ENCODE measurements at regions not wholly inside any gene's neighbourhood (a gene's known extent, or its start where the extent isn't known, plus 50 kb on each side); places are given as distances from the start of the nearest gene placed in this dataset.

- Histone ChIP-seq H3K9me3 (ENCODE audit: low read length) (no peaks in the 10 kb centered on the region), H3K9me2 (replicated peaks; ENCODE audit: insufficient read depth, low read length) (no peaks in the 10 kb centered on the region), H3K79me2 (ENCODE audit: low read length) (no peaks in the 10 kb centered on the region), H3K4me2 (ENCODE audit: low read depth, low read length, poor library complexity, severe bottlenecking) (no peak overlapping the region), H3K4me1 (ENCODE audit: low read length) (no peaks in the 10 kb centered on the region), H3K27me3 (ENCODE audit: low read length) (no peaks in the 10 kb centered on the region), H3K36me3 (ENCODE audit: insufficient read depth, low read length) (no peaks in the 10 kb centered on the region), H3K27ac (ENCODE audit: low read length) (no peak overlapping the region), H4K20me1 (ENCODE audit: insufficient read depth, low read depth, low read length) (no peaks in the 10 kb centered on the region), H3K4me3 (ENCODE audit: low read length) (no peak overlapping the region), H2AFZ (ENCODE audit: low read length) (no peak overlapping the region), H3K9ac (ENCODE audit: low read length) (no peak overlapping the region)
- DNase-seq: no peak
Observed at GRCh38 chr2:88318071-88318955, 134.2 kb downstream of the FOXI3 start.

- H3K36me3 ChIP-seq (ENCODE audit: insufficient read depth, low read length): no peaks in the 10 kb centered on the region
- DNase-seq: no peak
- H3K27me3 ChIP-seq (ENCODE audit: low read length): no peaks in the 10 kb centered on the region
- no peak overlapping the region for H2AFZ ChIP-seq (ENCODE audit: low read length)
- H3K27ac ChIP-seq (ENCODE audit: low read length): no peak overlapping the region
- H3K4me3 ChIP-seq (ENCODE audit: low read length): no peak overlapping the region
- peaks cover 3% of the 10 kb centered on the region; the same call in 1 of the 2 replicates for H3K9me3 ChIP-seq (ENCODE audit: low read length)
- no peaks in the 10 kb centered on the region for H3K9me2 ChIP-seq (replicated peaks; ENCODE audit: insufficient read depth, low read length)
- H3K9ac ChIP-seq (ENCODE audit: low read length): no peak overlapping the region
- no peaks in the 10 kb centered on the region for H3K79me2 ChIP-seq (ENCODE audit: low read length)
- no peak overlapping the region for H3K4me2 ChIP-seq (ENCODE audit: low read depth, low read length, poor library complexity, severe bottlenecking)
- no peaks in the 10 kb centered on the region for H4K20me1 ChIP-seq (ENCODE audit: insufficient read depth, low read depth, low read length)
- H3K4me1 ChIP-seq (ENCODE audit: low read length): no peaks in the 10 kb centered on the region
Observed at GRCh38 chr2:88310787-88311186, 140.6 kb downstream of the THNSL2 start.

GRCh38 chr2:88307817-88308216 lies 137.7 kb downstream of the THNSL2 start:
- Histone ChIP-seq H3K4me3 (ENCODE audit: low read length) (no peak overlapping the region), H3K4me2 (ENCODE audit: low read depth, low read length, poor library complexity, severe bottlenecking) (no peak overlapping the region), H3K36me3 (ENCODE audit: insufficient read depth, low read length) (no peaks in the 10 kb centered on the region), H2AFZ (ENCODE audit: low read length) (no peak overlapping the region), H3K27ac (ENCODE audit: low read length) (no peak overlapping the region), H4K20me1 (ENCODE audit: insufficient read depth, low read depth, low read length) (no peaks in the 10 kb centered on the region), H3K4me1 (ENCODE audit: low read length) (no peaks in the 10 kb centered on the region), H3K9me3 (ENCODE audit: low read length) (peaks cover 3% of the 10 kb centered on the region; the same call in 1 of the 2 replicates), H3K9ac (ENCODE audit: low read length) (no peak overlapping the region), H3K9me2 (replicated peaks; ENCODE audit: insufficient read depth, low read length) (no peaks in the 10 kb centered on the region), H3K79me2 (ENCODE audit: low read length) (no peaks in the 10 kb centered on the region), H3K27me3 (ENCODE audit: low read length) (no peaks in the 10 kb centered on the region)
- DNase-seq: peak; percentile 74

GRCh38 chr2:88303865-88304264 lies 133.7 kb downstream of the THNSL2 start:
- no peak overlapping the region for H2AFZ ChIP-seq (ENCODE audit: low read length)
- no peak overlapping the region for H3K4me3 ChIP-seq (ENCODE audit: low read length)
- no peak for DNase-seq
- H3K4me2 ChIP-seq (ENCODE audit: low read depth, low read length, poor library complexity, severe bottlenecking): no peak overlapping the region
- no peaks in the 10 kb centered on the region for H3K36me3 ChIP-seq (ENCODE audit: insufficient read depth, low read length)
- H3K79me2 ChIP-seq (ENCODE audit: low read length): no peaks in the 10 kb centered on the region
- no peaks in the 10 kb centered on the region for H3K9me2 ChIP-seq (replicated peaks; ENCODE audit: insufficient read depth, low read length)
- H3K27ac ChIP-seq (ENCODE audit: low read length): no peak overlapping the region
- H3K9me3 ChIP-seq (ENCODE audit: low read length): no peaks in the 10 kb centered on the region
- H3K4me1 ChIP-seq (ENCODE audit: low read length): no peaks in the 10 kb centered on the region
- no peak overlapping the region for H3K9ac ChIP-seq (ENCODE audit: low read length)
- no peaks in the 10 kb centered on the region for H4K20me1 ChIP-seq (ENCODE audit: insufficient read depth, low read depth, low read length)
- no peaks in the 10 kb centered on the region for H3K27me3 ChIP-seq (ENCODE audit: low read length)

- Histone ChIP-seq H3K4me2 (ENCODE audit: low read depth, low read length, poor library complexity, severe bottlenecking) (no peak overlapping the region), H3K4me3 (ENCODE audit: low read length) (no peak overlapping the region)
Observed at GRCh38 chr2:88296247-88296646, 126.1 kb downstream of the THNSL2 start.

GRCh38 chr2:88283886-88284592 lies 113.9 kb downstream of the THNSL2 start:
- Histone ChIP-seq H3K9me3 (ENCODE audit: low read length) (no peaks in the 10 kb centered on the region), H3K4me2 (ENCODE audit: low read depth, low read length, poor library complexity, severe bottlenecking) (no peak overlapping the region), H3K27ac (ENCODE audit: low read length) (no peak overlapping the region), H3K36me3 (ENCODE audit: insufficient read depth, low read length) (no peaks in the 10 kb centered on the region), H3K4me1 (ENCODE audit: low read length) (no peaks in the 10 kb centered on the region), H3K27me3 (ENCODE audit: low read length) (no peaks in the 10 kb centered on the region), H3K4me3 (ENCODE audit: low read length) (no peak overlapping the region), H2AFZ (ENCODE audit: low read length) (no peak overlapping the region), H4K20me1 (ENCODE audit: insufficient read depth, low read depth, low read length) (no peaks in the 10 kb centered on the region), H3K9me2 (replicated peaks; ENCODE audit: insufficient read depth, low read length) (no peaks in the 10 kb centered on the region), H3K79me2 (ENCODE audit: low read length) (no peaks in the 10 kb centered on the region), H3K9ac (ENCODE audit: low read length) (no peak overlapping the region)
- no peak for DNase-seq

More at GRCh38 chr2:88296247-88296646, 126.1 kb downstream of the THNSL2 start:
- Histone ChIP-seq H3K36me3 (ENCODE audit: insufficient read depth, low read length) (no peaks in the 10 kb centered on the region), H3K9me3 (ENCODE audit: low read length) (no peaks in the 10 kb centered on the region), H3K79me2 (ENCODE audit: low read length) (no peaks in the 10 kb centered on the region), H3K27ac (ENCODE audit: low read length) (no peak overlapping the region), H4K20me1 (ENCODE audit: insufficient read depth, low read depth, low read length) (no peaks in the 10 kb centered on the region), H2AFZ (ENCODE audit: low read length) (no peak overlapping the region), H3K4me1 (ENCODE audit: low read length) (no peaks in the 10 kb centered on the region), H3K27me3 (ENCODE audit: low read length) (no peaks in the 10 kb centered on the region), H3K9me2 (replicated peaks; ENCODE audit: insufficient read depth, low read length) (no peaks in the 10 kb centered on the region), H3K9ac (ENCODE audit: low read length) (no peak overlapping the region)
- DNase-seq: no peak

- no peaks in the 10 kb centered on the region for H3K36me3 ChIP-seq (ENCODE audit: insufficient read depth, low read length)
- DNase-seq: no peak
- no peak overlapping the region for H3K4me2 ChIP-seq (ENCODE audit: low read depth, low read length, poor library complexity, severe bottlenecking)
- H2AFZ ChIP-seq (ENCODE audit: low read length): no peak overlapping the region
- H4K20me1 ChIP-seq (ENCODE audit: insufficient read depth, low read depth, low read length): no peaks in the 10 kb centered on the region
- H3K27ac ChIP-seq (ENCODE audit: low read length): no peak overlapping the region
- H3K27me3 ChIP-seq (ENCODE audit: low read length): no peaks in the 10 kb centered on the region
- no peaks in the 10 kb centered on the region for H3K9me3 ChIP-seq (ENCODE audit: low read length)
- no peaks in the 10 kb centered on the region for H3K9me2 ChIP-seq (replicated peaks; ENCODE audit: insufficient read depth, low read length)
- H3K79me2 ChIP-seq (ENCODE audit: low read length): no peaks in the 10 kb centered on the region
- no peak overlapping the region for H3K4me3 ChIP-seq (ENCODE audit: low read length)
- no peak overlapping the region for H3K9ac ChIP-seq (ENCODE audit: low read length)
- H3K4me1 ChIP-seq (ENCODE audit: low read length): no peaks in the 10 kb centered on the region
Observed at GRCh38 chr2:88281302-88282217, 111.4 kb downstream of the THNSL2 start.

GRCh38 chr2:88269836-88270235 lies 99.7 kb downstream of the THNSL2 start:
- Histone ChIP-seq H3K4me2 (ENCODE audit: low read depth, low read length, poor library complexity, severe bottlenecking) (no peak overlapping the region), H3K4me3 (ENCODE audit: low read length) (no peak overlapping the region), H3K9me2 (replicated peaks; ENCODE audit: insufficient read depth, low read length) (no peaks in the 10 kb centered on the region), H3K36me3 (ENCODE audit: insufficient read depth, low read length) (no peaks in the 10 kb centered on the region), H3K4me1 (ENCODE audit: low read length) (no peaks in the 10 kb centered on the region), H3K27me3 (ENCODE audit: low read length) (no peaks in the 10 kb centered on the region), H2AFZ (ENCODE audit: low read length) (no peak overlapping the region), H3K9me3 (ENCODE audit: low read length) (no peaks in the 10 kb centered on the region), H3K27ac (ENCODE audit: low read length) (no peak overlapping the region), H3K9ac (ENCODE audit: low read length) (no peak overlapping the region), H3K79me2 (ENCODE audit: low read length) (no peaks in the 10 kb centered on the region), H4K20me1 (ENCODE audit: insufficient read depth, low read depth, low read length) (no peaks in the 10 kb centered on the region)
- no peak for DNase-seq

Measured in Karpas-422 (cell line).